Duodenal mucosa (tissue), 2 donors: ENCODE measurements at regions not wholly inside any gene's neighbourhood (a gene's known extent, or its start where the extent isn't known, plus 50 kb on each side); places are given as distances from the start of the nearest gene placed in this dataset.

Experiments used
- H3K27ac ChIP-seq: one replicate; pipeline ENCODE4 v1.7.0; 2013; ENCODE audit warnings: low read depth, low read length
- H3K27me3 ChIP-seq, 2 donors: one replicate each; pipeline ENCODE4 v1.7.0; 2013; ENCODE audit warnings: low read length in 2 of 2, control low read depth in 1 of 2; ENCODE audit not compliant: insufficient read depth in 2 of 2, control insufficient read depth in 1 of 2
- H3K36me3 ChIP-seq, 2 donors: one replicate each; pipeline ENCODE4 v1.7.0; 2013; ENCODE audit warnings: low read length in 2 of 2, control low read depth in 1 of 2; ENCODE audit not compliant: insufficient read depth in 2 of 2, control insufficient read depth in 1 of 2
- H3K4me1 ChIP-seq, 2 donors: one replicate each; pipeline ENCODE4 v1.7.0; 2013; ENCODE audit warnings: low read length in 2 of 2, control low read depth in 1 of 2; ENCODE audit not compliant: insufficient read depth in 2 of 2, control insufficient read depth in 1 of 2
- H3K4me3 ChIP-seq, 2 donors: one replicate each; pipeline ENCODE4 v1.7.0; 2013; ENCODE audit warnings: low read length in 2 of 2, low read depth in 1 of 2
- H3K9ac ChIP-seq, 2 donors: one replicate each; pipeline ENCODE4 v1.7.0; 2013; ENCODE audit warnings: low read length in 2 of 2, low read depth in 1 of 2
- H3K9me3 ChIP-seq, 2 donors: one replicate each; pipeline ENCODE4 v1.7.0; 2013; ENCODE audit warnings: low read length in 2 of 2, control low read depth in 1 of 2; ENCODE audit not compliant: control insufficient read depth in 1 of 2

DNA sequence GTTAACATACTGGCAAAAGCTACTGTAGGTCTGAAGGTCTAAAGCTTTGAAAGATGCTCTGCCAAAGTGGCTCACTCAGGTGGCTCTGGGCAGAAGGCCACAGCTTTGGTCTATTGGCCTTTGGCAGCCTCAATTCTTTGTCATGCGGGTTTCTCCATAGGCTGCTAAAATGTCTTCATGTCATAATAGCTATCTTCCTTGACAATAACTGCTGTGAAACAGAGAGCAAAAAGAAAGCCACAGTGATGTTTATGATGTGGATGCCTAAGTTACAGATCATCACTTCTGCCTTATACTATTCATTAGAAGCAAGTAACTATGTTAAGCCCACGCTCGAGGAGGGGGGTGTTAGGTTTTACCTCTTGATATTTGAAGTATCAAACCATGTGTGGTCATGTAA is 906.1 kb upstream of the CDH9 start:
- no peaks in the 10 kb centered on the region for H3K4me1 ChIP-seq
- H3K27me3 ChIP-seq: no peaks in the 10 kb centered on the region
- H3K9ac ChIP-seq: no peak overlapping the region
- no peak overlapping the region for H3K27ac ChIP-seq
- peaks cover 0 to 7% of the 10 kb centered on the region in 2 donors for H3K9me3 ChIP-seq
- no peak overlapping the region for H3K4me3 ChIP-seq
- no peaks in the 10 kb centered on the region for H3K36me3 ChIP-seq

DNA sequence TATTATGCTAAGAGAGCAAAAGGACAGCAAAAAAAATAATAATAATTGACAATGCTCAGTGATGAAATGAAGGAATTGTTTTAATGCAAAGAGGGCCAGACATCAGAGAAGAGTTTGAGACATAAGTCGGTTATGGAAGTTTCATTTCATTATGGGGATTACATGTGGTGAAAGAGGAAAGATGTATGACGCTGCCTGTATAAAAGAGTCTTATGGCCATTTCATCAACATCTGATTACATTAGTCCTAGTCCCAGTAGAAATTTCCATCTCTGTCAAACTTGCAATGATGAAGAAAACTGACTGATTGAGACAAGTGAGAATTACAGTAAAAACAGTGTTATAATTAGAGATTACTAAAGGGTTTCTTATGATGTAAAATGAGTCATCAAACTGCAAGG is 900.6 kb upstream of the CDH9 start:
- Histone ChIP-seq H3K27ac (no peak overlapping the region), H3K9me3 (peaks cover 0 to 6% of the 10 kb centered on the region in 2 donors), H3K4me1 (no peaks in the 10 kb centered on the region), H3K27me3 (no peaks in the 10 kb centered on the region), H3K9ac (no peak overlapping the region), H3K4me3 (no peak overlapping the region), H3K36me3 (no peaks in the 10 kb centered on the region)

DNA sequence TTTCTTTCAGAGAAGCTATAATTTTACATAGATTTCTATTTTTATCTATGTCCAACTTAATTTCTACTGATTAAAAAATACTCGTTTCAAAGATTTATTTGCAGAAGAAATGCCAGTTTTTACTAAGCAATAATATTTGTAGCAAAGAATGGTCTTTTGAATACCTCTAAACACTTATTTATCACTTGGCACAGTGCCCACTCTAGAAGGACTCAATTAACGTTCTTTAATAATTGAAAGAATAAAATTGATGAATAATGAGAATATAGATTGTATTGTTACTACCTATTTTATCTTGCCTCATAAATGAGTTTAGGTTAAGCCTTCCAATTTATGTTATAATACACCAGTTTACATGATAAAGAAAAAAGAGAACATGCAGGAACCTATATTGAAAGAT is 889.7 kb upstream of the CDH9 start:
- no peak overlapping the region for H3K9ac ChIP-seq
- H3K27me3 ChIP-seq: no peaks in the 10 kb centered on the region
- H3K27ac ChIP-seq: no peak overlapping the region
- H3K36me3 ChIP-seq: no peaks in the 10 kb centered on the region
- H3K4me1 ChIP-seq: no peaks in the 10 kb centered on the region
- no peak overlapping the region for H3K4me3 ChIP-seq
- H3K9me3 ChIP-seq: peaks cover 0 to 2% of the 10 kb centered on the region in 2 donors

DNA sequence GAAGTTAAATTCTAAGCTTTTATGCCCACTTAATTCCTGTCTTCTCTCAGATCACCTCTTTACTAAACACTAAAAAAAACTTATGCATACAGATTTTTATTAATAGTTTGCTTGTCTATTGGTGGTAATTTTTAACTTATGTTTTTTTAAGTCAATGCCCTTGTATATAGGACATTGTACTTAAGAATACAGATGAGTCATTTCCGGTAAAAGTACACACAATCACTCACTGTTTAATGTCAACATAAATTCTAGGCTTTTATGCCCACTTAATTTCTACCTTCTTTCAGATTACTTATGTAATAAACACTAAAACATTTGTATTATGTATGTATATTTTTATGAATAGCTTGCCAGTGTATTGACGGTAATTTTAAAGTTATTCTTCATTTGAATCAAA is 872.8 kb upstream of the CDH9 start:
- H3K4me3 ChIP-seq: no peak overlapping the region
- no peaks in the 10 kb centered on the region for H3K4me1 ChIP-seq
- peaks cover 5 to 11% of the 10 kb centered on the region in 2 donors for H3K9me3 ChIP-seq

DNA sequence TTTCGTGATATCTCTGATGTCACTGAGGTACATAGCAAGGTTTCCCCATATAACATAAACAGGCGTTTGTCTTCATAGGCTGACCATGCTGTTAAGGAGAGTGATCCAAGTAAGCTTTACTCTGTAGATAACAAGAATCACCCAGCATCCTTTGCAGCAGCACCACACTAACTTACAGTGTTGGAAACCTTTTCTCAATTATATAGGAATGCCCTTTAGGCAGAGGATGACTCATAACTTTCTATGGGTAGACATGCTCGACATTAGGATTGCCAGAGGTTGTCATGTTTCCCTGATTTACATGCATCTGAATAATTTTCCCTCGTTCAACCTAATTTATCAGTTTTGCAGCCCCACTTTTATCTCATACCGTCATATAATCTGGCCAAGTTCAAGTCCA is 870.0 kb upstream of the CDH9 start:
- H3K9ac ChIP-seq: no peak overlapping the region
- H3K36me3 ChIP-seq: no peaks in the 10 kb centered on the region
- H3K9me3 ChIP-seq: peaks cover 5 to 15% of the 10 kb centered on the region in 2 donors
- H3K27me3 ChIP-seq: no peaks in the 10 kb centered on the region
- H3K4me3 ChIP-seq: no peak overlapping the region
- no peaks in the 10 kb centered on the region for H3K4me1 ChIP-seq
- H3K27ac ChIP-seq: no peak overlapping the region

More for the DNA sequence above, 872.8 kb upstream of the CDH9 start:
- Histone ChIP-seq H3K27ac (no peak overlapping the region), H3K36me3 (no peaks in the 10 kb centered on the region), H3K27me3 (no peaks in the 10 kb centered on the region), H3K9ac (no peak overlapping the region)

DNA sequence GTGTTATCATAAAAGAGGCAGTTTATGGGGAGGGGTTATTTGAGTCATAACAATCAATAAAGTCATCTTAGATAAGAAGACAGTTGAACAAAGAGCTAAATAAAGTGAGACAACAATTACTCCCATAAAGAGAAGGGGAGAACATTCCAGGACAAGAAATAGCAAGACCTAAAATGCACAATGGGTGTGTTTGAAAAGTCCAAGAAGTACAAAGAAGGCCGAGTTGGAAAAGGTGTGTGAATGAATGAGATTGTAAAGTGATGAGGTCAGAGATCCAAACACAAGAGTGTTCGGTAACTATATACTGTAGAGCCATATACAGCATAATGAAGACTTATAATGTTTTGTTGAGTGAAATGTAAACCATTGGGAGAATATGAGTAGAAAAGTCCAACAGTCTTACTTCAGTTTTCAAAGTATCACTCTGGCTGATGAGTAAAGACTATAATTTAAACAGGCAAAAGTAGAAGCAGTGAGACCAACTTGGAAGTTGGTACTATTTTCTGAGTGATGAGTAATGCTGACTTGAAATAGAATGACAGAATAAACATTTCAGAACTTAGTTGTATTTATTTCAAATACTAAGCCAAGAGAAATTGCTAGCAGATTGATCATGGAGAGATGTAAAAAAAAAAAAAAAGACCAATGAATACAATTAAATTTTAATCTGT is 868.7 kb upstream of the CDH9 start:
- Histone ChIP-seq H3K27ac (no peak overlapping the region), H3K4me1 (no peaks in the 10 kb centered on the region), H3K4me3 (no peak overlapping the region), H3K36me3 (no peaks in the 10 kb centered on the region), H3K9ac (no peak overlapping the region), H3K9me3 (peaks cover 13 to 15% of the 10 kb centered on the region in 2 donors), H3K27me3 (no peaks in the 10 kb centered on the region)

DNA sequence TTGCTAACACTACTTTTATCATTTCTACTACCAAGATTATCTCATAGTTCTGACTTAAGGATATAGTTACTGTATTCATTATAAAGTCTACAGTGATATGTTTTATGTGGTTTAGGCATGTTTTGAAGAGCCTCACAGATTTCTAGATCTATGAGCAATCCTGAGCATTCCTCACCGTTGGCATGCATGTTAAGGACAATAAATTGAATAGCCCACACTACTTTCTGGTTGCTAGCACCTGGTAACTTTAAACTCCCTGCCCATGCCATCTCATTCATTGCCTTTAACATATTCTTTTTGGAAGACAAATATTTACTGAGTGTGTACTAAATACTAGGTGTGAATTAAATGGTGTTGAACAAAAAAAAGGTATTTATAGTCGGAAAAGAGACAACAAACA is 868.1 kb upstream of the CDH9 start:
- Histone ChIP-seq H3K27me3 (no peaks in the 10 kb centered on the region), H3K36me3 (no peaks in the 10 kb centered on the region), H3K9me3 (peaks cover 14 to 15% of the 10 kb centered on the region in 2 donors), H3K4me1 (no peaks in the 10 kb centered on the region), H3K27ac (no peak overlapping the region), H3K9ac (no peak overlapping the region), H3K4me3 (no peak overlapping the region)

DNA sequence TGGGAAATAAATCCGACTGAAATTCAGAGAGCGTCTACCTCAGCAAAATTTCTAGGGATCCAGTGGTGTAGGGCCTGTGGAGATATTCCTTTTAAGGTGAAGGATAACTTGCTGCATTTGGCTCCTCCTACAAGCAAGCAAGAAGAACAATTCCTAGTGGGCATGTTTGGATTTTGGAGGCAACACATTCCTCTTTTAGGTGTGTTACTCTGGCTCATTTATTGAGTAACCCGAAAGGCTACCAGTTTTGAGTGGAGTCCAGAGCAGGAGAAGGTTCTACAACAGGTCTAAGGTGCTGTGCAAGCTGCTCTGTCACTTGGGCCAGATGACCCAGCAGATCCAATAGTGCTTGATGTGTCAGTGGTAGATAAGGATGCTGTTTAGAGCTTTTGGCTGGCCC is 862.4 kb upstream of the CDH9 start:
- H3K27me3 ChIP-seq: no peaks in the 10 kb centered on the region
- H3K27ac ChIP-seq: no peak overlapping the region
- peaks cover 13 to 17% of the 10 kb centered on the region in 2 donors for H3K9me3 ChIP-seq
- no peak overlapping the region for H3K9ac ChIP-seq
- H3K36me3 ChIP-seq: no peaks in the 10 kb centered on the region
- no peak overlapping the region for H3K4me3 ChIP-seq
- H3K4me1 ChIP-seq: no peaks in the 10 kb centered on the region

DNA sequence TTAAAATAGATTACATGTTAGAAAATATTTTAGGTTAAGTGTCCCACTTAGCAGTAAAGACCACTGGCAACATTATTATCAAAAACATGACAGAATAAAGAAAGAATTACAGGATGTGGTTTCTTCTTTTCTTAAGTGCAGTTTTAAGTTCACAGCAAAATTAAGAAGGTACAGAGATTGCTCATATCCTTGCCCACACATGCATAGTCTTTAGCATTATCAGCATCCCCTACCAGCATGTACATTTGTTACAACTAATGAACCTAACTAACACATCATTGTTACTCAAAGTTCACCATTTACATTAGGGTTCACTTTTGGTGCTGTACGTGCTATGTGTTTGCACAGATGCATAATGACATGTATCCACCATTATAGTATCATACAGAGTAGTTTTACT is 837.7 kb upstream of the CDH9 start:
- H3K9ac ChIP-seq: no peak overlapping the region
- H3K9me3 ChIP-seq: peaks cover 2 to 4% of the 10 kb centered on the region in 2 donors
- no peak overlapping the region for H3K4me3 ChIP-seq
- H3K27ac ChIP-seq: no peak overlapping the region
- H3K27me3 ChIP-seq: no peaks in the 10 kb centered on the region
- no peaks in the 10 kb centered on the region for H3K36me3 ChIP-seq
- no peaks in the 10 kb centered on the region for H3K4me1 ChIP-seq

DNA sequence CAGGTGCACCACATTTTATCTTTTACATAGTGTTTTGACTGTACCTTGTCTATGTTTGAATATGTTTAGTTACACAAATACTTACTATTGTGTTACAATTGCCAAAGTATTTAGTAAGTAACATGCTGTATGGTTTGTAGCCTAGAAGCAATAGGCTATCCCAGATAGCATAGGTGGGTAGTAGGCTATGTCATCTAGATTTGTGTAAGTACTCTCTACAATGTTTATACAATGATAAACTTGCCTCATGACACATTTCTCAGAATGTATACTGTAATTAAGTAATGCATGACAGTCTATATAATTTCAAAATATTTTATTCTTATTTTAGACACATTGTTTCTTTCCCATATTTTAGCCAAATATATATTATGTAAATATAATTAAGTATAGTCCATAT is 836.8 kb upstream of the CDH9 start:
- no peak overlapping the region for H3K4me3 ChIP-seq
- H3K4me1 ChIP-seq: no peaks in the 10 kb centered on the region
- H3K9ac ChIP-seq: no peak overlapping the region
- peaks cover 4 to 8% of the 10 kb centered on the region in 2 donors for H3K9me3 ChIP-seq
- H3K27me3 ChIP-seq: no peaks in the 10 kb centered on the region
- no peak overlapping the region for H3K27ac ChIP-seq
- H3K36me3 ChIP-seq: no peaks in the 10 kb centered on the region

DNA sequence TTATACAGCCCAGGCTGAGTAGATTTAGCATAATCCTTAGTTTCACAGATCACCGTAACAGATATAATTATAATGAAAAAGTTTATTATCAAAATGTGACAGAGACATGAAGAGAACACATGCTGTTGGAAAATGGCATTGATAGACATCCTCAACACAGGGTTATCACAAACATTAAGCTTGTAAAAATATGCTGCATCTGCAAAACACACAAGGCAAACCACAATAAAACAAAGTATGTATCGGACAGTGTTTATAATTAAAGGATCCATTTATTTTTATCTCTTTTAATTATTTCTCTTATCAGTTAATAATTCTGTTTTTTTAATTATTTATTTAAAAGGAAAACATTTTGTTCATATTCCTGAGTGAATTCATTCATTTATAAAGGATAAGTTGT is 829.9 kb upstream of the CDH9 start:
- Histone ChIP-seq H3K36me3 (no peaks in the 10 kb centered on the region), H3K27me3 (no peaks in the 10 kb centered on the region), H3K9me3 (peaks cover 6 to 15% of the 10 kb centered on the region in 2 donors), H3K4me3 (no peak overlapping the region), H3K9ac (no peak overlapping the region), H3K4me1 (no peaks in the 10 kb centered on the region), H3K27ac (no peak overlapping the region)
